ENCODE measurements at regions not wholly inside any gene's neighbourhood (a gene's known extent, or its start where the extent isn't known, plus 50 kb on each side); places are given as distances from the start of the nearest gene placed in this dataset.

DNA sequence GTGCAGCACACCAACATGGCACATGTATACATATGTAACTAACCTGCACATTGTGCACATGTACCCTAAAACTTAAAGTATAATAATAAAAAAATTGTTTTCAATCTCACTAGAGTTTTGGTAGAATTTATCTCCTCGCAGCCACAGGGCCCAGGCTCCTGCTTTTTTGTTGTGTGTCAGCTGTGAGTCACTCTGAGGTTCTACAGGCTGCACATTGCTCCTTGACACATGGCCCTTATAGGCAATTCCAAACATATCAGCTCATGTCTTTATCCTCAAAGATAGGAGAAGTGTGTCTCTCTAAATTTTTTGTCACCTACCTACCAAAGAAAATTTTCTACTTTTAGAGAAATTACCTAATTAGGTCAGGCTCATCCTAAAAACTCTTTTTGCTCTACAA is 252.1 kb upstream of the ADGRL3 start:
- intact Hi-C loops (cut with DNase I), result no loop called here
- no peak for DNase-seq
- no peak overlapping the region for H3K4me3 ChIP-seq
- TF ChIP-seq, protein P1, sequence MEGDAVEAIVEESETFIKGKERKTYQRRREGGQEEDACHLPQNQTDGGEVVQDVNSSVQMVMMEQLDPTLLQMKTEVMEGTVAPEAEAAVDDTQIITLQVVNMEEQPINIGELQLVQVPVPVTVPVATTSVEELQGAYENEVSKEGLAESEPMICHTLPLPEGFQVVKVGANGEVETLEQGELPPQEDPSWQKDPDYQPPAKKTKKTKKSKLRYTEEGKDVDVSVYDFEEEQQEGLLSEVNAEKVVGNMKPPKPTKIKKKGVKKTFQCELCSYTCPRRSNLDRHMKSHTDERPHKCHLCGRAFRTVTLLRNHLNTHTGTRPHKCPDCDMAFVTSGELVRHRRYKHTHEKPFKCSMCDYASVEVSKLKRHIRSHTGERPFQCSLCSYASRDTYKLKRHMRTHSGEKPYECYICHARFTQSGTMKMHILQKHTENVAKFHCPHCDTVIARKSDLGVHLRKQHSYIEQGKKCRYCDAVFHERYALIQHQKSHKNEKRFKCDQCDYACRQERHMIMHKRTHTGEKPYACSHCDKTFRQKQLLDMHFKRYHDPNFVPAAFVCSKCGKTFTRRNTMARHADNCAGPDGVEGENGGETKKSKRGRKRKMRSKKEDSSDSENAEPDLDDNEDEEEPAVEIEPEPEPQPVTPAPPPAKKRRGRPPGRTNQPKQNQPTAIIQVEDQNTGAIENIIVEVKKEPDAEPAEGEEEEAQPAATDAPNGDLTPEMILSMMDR (IDR thresholded peaks at IDR 0.05), result no peak
- TF ChIP-seq POLR2A (IDR thresholded peaks at IDR 0.05), result no peak
- no peaks in the 10 kb centered on the region for H3K27me3 ChIP-seq
- H3K36me3 ChIP-seq (replicated peaks in 1 of 2), result no peaks in the 10 kb centered on the region
- H3K27ac ChIP-seq, result no peak overlapping the region
- WGBS, 4 donors, result 45 to 78% (median 66%) methylated on average over 1 of the region's 1 CpG
- no peaks in the 10 kb centered on the region for H3K9me3 ChIP-seq (replicated peaks in 1 of 3)
- no peaks in the 10 kb centered on the region for H3K4me1 ChIP-seq (replicated peaks in 1 of 2)

DNA sequence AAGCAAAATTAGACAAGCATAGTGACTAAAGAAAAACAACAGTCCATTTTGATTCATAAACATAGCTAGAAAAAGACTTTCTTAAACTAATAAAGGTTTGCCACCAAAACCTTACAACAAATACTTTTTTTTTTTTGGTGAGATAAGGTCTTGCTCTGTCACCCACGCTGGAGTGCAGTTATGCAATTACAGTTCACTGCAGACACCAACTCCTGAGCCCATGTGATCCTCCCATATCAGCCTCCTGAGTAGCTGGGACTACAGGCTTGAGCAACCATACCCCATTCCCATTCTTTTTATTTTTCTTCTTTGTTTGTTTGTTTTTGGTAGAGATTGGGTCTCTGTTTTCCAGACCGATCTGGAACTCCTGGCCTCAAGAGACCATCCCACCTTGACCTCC is 247.2 kb upstream of the ADGRL3 start:
- no peaks in the 10 kb centered on the region for H3K9me3 ChIP-seq (replicated peaks in 1 of 3)
- H3K4me1 ChIP-seq (replicated peaks in 1 of 2), result no peaks in the 10 kb centered on the region
- TF ChIP-seq POLR2A (IDR thresholded peaks at IDR 0.05), result no peak
- TF ChIP-seq, protein P1 (IDR thresholded peaks at IDR 0.05), result no peak
- 46 to 70% (median 66%) methylated on average over 2 of the region's 2 CpGs for whole genome bisulfite sequencing, 4 donors
- intact Hi-C loops (cut with DNase I), result no loop called here
- H3K4me3 ChIP-seq, result no peak overlapping the region
- DNase-seq, result peak in 1 of 7 donors; percentile 21
- no peaks in the 10 kb centered on the region for H3K27me3 ChIP-seq
- no peak overlapping the region for H3K27ac ChIP-seq
- no peaks in the 10 kb centered on the region for H3K36me3 ChIP-seq (replicated peaks in 1 of 2)

DNA sequence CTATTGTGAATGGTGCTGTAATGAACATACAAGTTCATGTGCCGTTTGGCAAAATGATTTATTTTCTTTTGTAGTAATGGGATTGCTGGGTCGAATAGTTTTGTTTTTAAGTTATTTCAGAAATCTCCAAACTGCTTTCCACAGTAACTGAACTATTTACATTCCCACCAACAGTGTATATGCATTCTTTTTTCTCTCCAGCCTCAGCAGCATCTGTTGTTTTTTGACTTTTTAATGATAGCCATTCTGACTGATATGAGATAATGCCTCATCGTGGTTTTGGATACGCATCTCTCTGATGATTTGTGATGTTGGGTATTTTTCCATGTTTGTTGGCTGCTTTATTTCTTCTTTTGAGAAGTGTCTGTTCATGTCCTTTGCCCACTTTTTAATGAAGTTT is 246.3 kb upstream of the ADGRL3 start:
- Histone ChIP-seq H3K4me3 (no peak overlapping the region), H3K4me1 (replicated peaks in 1 of 2) (no peaks in the 10 kb centered on the region), H3K27ac (no peak overlapping the region), H3K9me3 (replicated peaks in 1 of 3) (no peaks in the 10 kb centered on the region), H3K36me3 (replicated peaks in 1 of 2) (no peaks in the 10 kb centered on the region), H3K27me3 (no peaks in the 10 kb centered on the region)
- TF ChIP-seq POLR2A (IDR thresholded peaks at IDR 0.05), result no peak
- TF ChIP-seq, protein P1 (IDR thresholded peaks at IDR 0.05), result no peak
- intact Hi-C loops (cut with DNase I), result no loop called here
- DNase-seq, result no peak
- 63 to 67% (median 66%) methylated on average over 4 of the region's 4 CpGs for WGBS, 4 donors

DNA sequence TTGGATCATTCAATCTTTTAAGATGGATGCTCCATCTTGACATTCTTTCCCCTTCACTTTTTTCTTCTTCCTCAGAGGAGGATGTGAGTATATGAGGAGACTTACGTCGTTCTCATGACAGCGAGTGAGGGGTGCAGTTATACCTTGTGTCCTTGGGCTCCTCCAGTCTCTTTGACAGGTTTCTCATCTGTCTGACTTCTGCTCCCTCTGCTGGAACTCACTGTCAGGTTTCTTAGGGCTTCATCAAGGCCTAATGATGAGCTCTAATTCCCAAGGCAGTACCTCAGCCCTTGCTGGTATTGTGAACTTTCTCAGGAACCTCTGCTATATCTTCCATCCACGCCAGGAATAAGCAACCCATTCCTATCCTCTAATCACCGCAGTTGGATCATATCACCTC is 237.8 kb upstream of the ADGRL3 start:
- no peaks in the 10 kb centered on the region for H3K4me1 ChIP-seq (replicated peaks in 1 of 2)
- intact Hi-C loops (cut with DNase I), result no loop called here
- no peaks in the 10 kb centered on the region for H3K27me3 ChIP-seq
- no peak overlapping the region for H3K27ac ChIP-seq
- H3K36me3 ChIP-seq (replicated peaks in 1 of 2), result no peaks in the 10 kb centered on the region
- WGBS, 4 donors, result 82 to 90% (median 85%) methylated on average over 5 of the region's 5 CpGs
- no peak overlapping the region for H3K4me3 ChIP-seq
- H3K9me3 ChIP-seq (replicated peaks in 1 of 3), result no peaks in the 10 kb centered on the region
- TF ChIP-seq POLR2A (IDR thresholded peaks at IDR 0.05), result no peak
- TF ChIP-seq, protein P1 (IDR thresholded peaks at IDR 0.05), result no peak
- DNase-seq, result no peak
